ENCODE measurements at regions not wholly inside any gene's neighbourhood (a gene's known extent, or its start where the extent isn't known, plus 50 kb on each side); places are given as distances from the start of the nearest gene placed in this dataset.

- ChIA-PET CTCF (no interaction called here), POLR2A (no interaction called here)
- no peaks in the 10 kb centered on the region for H3K4me1 Mint-ChIP-seq
- peaks cover 9% of the 10 kb centered on the region for H3K9me3 Mint-ChIP-seq
- no peak overlapping the region for H3K4me3 Mint-ChIP-seq
- H3K36me3 Mint-ChIP-seq (ENCODE audit: low read depth), result no peaks in the 10 kb centered on the region
- H3K27me3 Mint-ChIP-seq, result no peaks in the 10 kb centered on the region
- no peak overlapping the region for H3K27ac Mint-ChIP-seq
- no peak for DNase-seq
Observed at GRCh38 chr18:53665701-53666100, 558.8 kb downstream of the MBD2 start.

- no peaks in the 10 kb centered on the region for H3K27me3 Mint-ChIP-seq
- H3K27ac Mint-ChIP-seq, result no peak overlapping the region
- H3K9me3 Mint-ChIP-seq, result peaks cover 9% of the 10 kb centered on the region
- ChIA-PET CTCF (no interaction called here), POLR2A (no interaction called here)
- H3K4me3 Mint-ChIP-seq, result no peak overlapping the region
- no peaks in the 10 kb centered on the region for H3K36me3 Mint-ChIP-seq (ENCODE audit: low read depth)
- DNase-seq, result no peak
- H3K4me1 Mint-ChIP-seq, result no peaks in the 10 kb centered on the region
Observed at GRCh38 chr18:53664575-53664974, 559.9 kb downstream of the MBD2 start.

- no peak overlapping the region for H3K4me3 Mint-ChIP-seq
- no peak overlapping the region for H3K27ac Mint-ChIP-seq
- no peak for DNase-seq
- ChIA-PET CTCF (no interaction called here), POLR2A (interaction anchor here (0.6 kb wide), 1 partner anchor 22 kb away, joined by 3 read pairs; no protein-coding TSS in a partner anchor)
- H3K27me3 Mint-ChIP-seq, result no peaks in the 10 kb centered on the region
- peaks cover 15% of the 10 kb centered on the region for H3K9me3 Mint-ChIP-seq
- no peaks in the 10 kb centered on the region for H3K36me3 Mint-ChIP-seq (ENCODE audit: low read depth)
- no peaks in the 10 kb centered on the region for H3K4me1 Mint-ChIP-seq
Observed at GRCh38 chr18:53660306-53660705, 564.2 kb downstream of the MBD2 start.

GRCh38 chr18:53657257-53657656 lies 567.2 kb downstream of the MBD2 start:
- Mint-ChIP-seq H3K36me3 (ENCODE audit: low read depth) (no peaks in the 10 kb centered on the region), H3K4me3 (no peak overlapping the region), H3K27me3 (no peaks in the 10 kb centered on the region), H3K27ac (no peak overlapping the region), H3K4me1 (no peaks in the 10 kb centered on the region), H3K9me3 (peaks cover 11% of the 10 kb centered on the region)
- CTCF ChIA-PET, result interaction anchor here (0.7 kb wide), 1 partner anchor 34 kb away, joined by 4 read pairs; no protein-coding TSS in a partner anchor
- POLR2A ChIA-PET, result no interaction called here
- DNase-seq, result no peak

GRCh38 chr18:53649621-53650020 lies 574.8 kb downstream of the MBD2 start:
- Mint-ChIP-seq H3K27me3 (no peaks in the 10 kb centered on the region), H3K36me3 (ENCODE audit: low read depth) (no peaks in the 10 kb centered on the region), H3K9me3 (no peaks in the 10 kb centered on the region), H3K4me1 (no peaks in the 10 kb centered on the region), H3K27ac (no peak overlapping the region), H3K4me3 (no peak overlapping the region)
- DNase-seq, result no peak
- ChIA-PET CTCF (no interaction called here), POLR2A (no interaction called here)

- ChIA-PET CTCF (no interaction called here), POLR2A (no interaction called here)
- no peaks in the 10 kb centered on the region for H3K36me3 Mint-ChIP-seq (ENCODE audit: low read depth)
- no peak overlapping the region for H3K4me3 Mint-ChIP-seq
- H3K9me3 Mint-ChIP-seq, result no peaks in the 10 kb centered on the region
- H3K27me3 Mint-ChIP-seq, result no peaks in the 10 kb centered on the region
- DNase-seq, result no peak
- no peaks in the 10 kb centered on the region for H3K4me1 Mint-ChIP-seq
- H3K27ac Mint-ChIP-seq, result no peak overlapping the region
Observed at GRCh38 chr18:53644799-53645471, 579.5 kb downstream of the MBD2 start.

GRCh38 chr18:53639687-53640086 lies 584.8 kb downstream of the MBD2 start:
- Mint-ChIP-seq H3K27ac (no peak overlapping the region), H3K27me3 (no peaks in the 10 kb centered on the region), H3K36me3 (ENCODE audit: low read depth) (no peaks in the 10 kb centered on the region), H3K4me3 (no peak overlapping the region), H3K4me1 (no peaks in the 10 kb centered on the region), H3K9me3 (no peaks in the 10 kb centered on the region)
- ChIA-PET CTCF (no interaction called here), POLR2A (no interaction called here)
- no peak for DNase-seq

GRCh38 chr18:53629337-53629736 lies 595.1 kb downstream of the MBD2 start:
- no peaks in the 10 kb centered on the region for H3K27me3 Mint-ChIP-seq
- DNase-seq, result no peak
- ChIA-PET CTCF (no interaction called here), POLR2A (no interaction called here)
- H3K4me1 Mint-ChIP-seq, result no peaks in the 10 kb centered on the region
- H3K9me3 Mint-ChIP-seq, result peaks cover 15% of the 10 kb centered on the region
- H3K4me3 Mint-ChIP-seq, result no peak overlapping the region
- H3K27ac Mint-ChIP-seq, result no peak overlapping the region
- H3K36me3 Mint-ChIP-seq (ENCODE audit: low read depth), result no peaks in the 10 kb centered on the region

- no peak overlapping the region for H3K27ac Mint-ChIP-seq
- no peak overlapping the region for H3K4me3 Mint-ChIP-seq
- H3K9me3 Mint-ChIP-seq, result peaks cover 4% of the 10 kb centered on the region
- ChIA-PET POLR2A (no interaction called here), CTCF (no interaction called here)
- H3K36me3 Mint-ChIP-seq (ENCODE audit: low read depth), result no peaks in the 10 kb centered on the region
- DNase-seq, result no peak
- no peaks in the 10 kb centered on the region for H3K4me1 Mint-ChIP-seq
- H3K27me3 Mint-ChIP-seq, result no peaks in the 10 kb centered on the region
Observed at GRCh38 chr18:53625997-53626599, 598.4 kb downstream of the MBD2 start.

GRCh38 chr18:53610957-53611356 lies 613.5 kb downstream of the MBD2 start:
- Mint-ChIP-seq H3K4me3 (no peak overlapping the region), H3K27me3 (no peaks in the 10 kb centered on the region), H3K4me1 (no peaks in the 10 kb centered on the region), H3K36me3 (ENCODE audit: low read depth) (no peaks in the 10 kb centered on the region), H3K27ac (no peak overlapping the region), H3K9me3 (no peaks in the 10 kb centered on the region)
- DNase-seq, result no peak
- POLR2A ChIA-PET, result no interaction called here
- CTCF ChIA-PET, result no interaction called here

GRCh38 chr18:53606792-53607191 lies 617.7 kb downstream of the MBD2 start:
- H3K27me3 Mint-ChIP-seq, result no peaks in the 10 kb centered on the region
- H3K4me1 Mint-ChIP-seq, result no peaks in the 10 kb centered on the region
- ChIA-PET CTCF (no interaction called here), POLR2A (no interaction called here)
- DNase-seq, result no peak
- H3K27ac Mint-ChIP-seq, result no peak overlapping the region
- H3K36me3 Mint-ChIP-seq (ENCODE audit: low read depth), result no peaks in the 10 kb centered on the region
- H3K9me3 Mint-ChIP-seq, result no peaks in the 10 kb centered on the region
- no peak overlapping the region for H3K4me3 Mint-ChIP-seq

GRCh38 chr18:53605198-53605597 lies 619.3 kb downstream of the MBD2 start:
- Mint-ChIP-seq H3K27me3 (no peaks in the 10 kb centered on the region), H3K36me3 (ENCODE audit: low read depth) (no peaks in the 10 kb centered on the region), H3K9me3 (no peaks in the 10 kb centered on the region), H3K4me3 (no peak overlapping the region), H3K4me1 (no peaks in the 10 kb centered on the region), H3K27ac (no peak overlapping the region)
- DNase-seq, result no peak
- ChIA-PET CTCF (no interaction called here), POLR2A (no interaction called here)

GRCh38 chr18:53603276-53603675 lies 621.2 kb downstream of the MBD2 start:
- CTCF ChIA-PET, result no interaction called here

GRCh38 chr18:53601344-53601743 lies 623.1 kb downstream of the MBD2 start:
- DNase-seq, result no peak
- no peaks in the 10 kb centered on the region for H3K9me3 Mint-ChIP-seq
- H3K27me3 Mint-ChIP-seq, result no peaks in the 10 kb centered on the region
- ChIA-PET CTCF (no interaction called here), POLR2A (no interaction called here)
- no peak overlapping the region for H3K4me3 Mint-ChIP-seq
- no peaks in the 10 kb centered on the region for H3K36me3 Mint-ChIP-seq (ENCODE audit: low read depth)
- no peak overlapping the region for H3K27ac Mint-ChIP-seq
- H3K4me1 Mint-ChIP-seq, result no peaks in the 10 kb centered on the region

More at GRCh38 chr18:53603276-53603675, 621.2 kb downstream of the MBD2 start:
- no peaks in the 10 kb centered on the region for H3K27me3 Mint-ChIP-seq
- H3K4me3 Mint-ChIP-seq, result no peak overlapping the region
- no peaks in the 10 kb centered on the region for H3K4me1 Mint-ChIP-seq
- H3K9me3 Mint-ChIP-seq, result no peaks in the 10 kb centered on the region
- no peaks in the 10 kb centered on the region for H3K36me3 Mint-ChIP-seq (ENCODE audit: low read depth)
- no peak for DNase-seq
- POLR2A ChIA-PET, result no interaction called here
- H3K27ac Mint-ChIP-seq, result no peak overlapping the region

Data from activated CD4-positive, alpha-beta T cell treated with anti-CD3 and anti-CD28 coated beads, Interleukin-2, amount 10 ng/mL, durations not matched to agents 7 days and 5 days (primary cell).